Glutamatergic neuron (in vitro differentiated cells): ENCODE measurements at regions not wholly inside any gene's neighbourhood (a gene's known extent, or its start where the extent isn't known, plus 50 kb on each side); places are given as distances from the start of the nearest gene placed in this dataset. TPM values are rescaled to one million over a fixed set of nuclear protein-coding genes. Genes with fewer than 3 reads are reported as not detected.

Experiments used
- DNase-seq: peaks from one replicate; pipeline ENCODE4 v3.0.0; 2022
- H3K27ac Mint-ChIP-seq: one replicate; pipeline ENCODE4 v1.8.0; 2020; ENCODE audit warnings: mild to moderate bottlenecking, mixed read lengths, inconsistent platforms; ENCODE audit not compliant: unreplicated experiment
- H3K27me3 Mint-ChIP-seq: one replicate; pipeline ENCODE4 v1.8.0; 2020; ENCODE audit warnings: mild to moderate bottlenecking, moderate library complexity, mixed read lengths, inconsistent platforms; ENCODE audit not compliant: unreplicated experiment
- H3K36me3 Mint-ChIP-seq: one replicate; pipeline ENCODE4 v1.8.0; 2020; ENCODE audit warnings: mild to moderate bottlenecking, mixed read lengths, inconsistent platforms; ENCODE audit not compliant: unreplicated experiment
- H3K4me1 Mint-ChIP-seq: one replicate; pipeline ENCODE4 v1.8.0; 2020; ENCODE audit warnings: mild to moderate bottlenecking, low read depth, mixed read lengths, inconsistent platforms; ENCODE audit not compliant: unreplicated experiment
- H3K4me3 Mint-ChIP-seq: one replicate; pipeline ENCODE4 v1.8.0; 2020; ENCODE audit warnings: mild to moderate bottlenecking, mixed read lengths, inconsistent platforms; ENCODE audit not compliant: unreplicated experiment
- H3K9me3 Mint-ChIP-seq: one replicate; pipeline ENCODE4 v1.8.0; 2020; ENCODE audit warnings: mild to moderate bottlenecking, moderate library complexity, mixed read lengths, inconsistent platforms; ENCODE audit not compliant: unreplicated experiment
- microRNA-seq: library from miRNA; unstranded; fragments of <30 nt; microRNA quantifications from one replicate; pipeline ENCODE4, GENCODE V29; 2020; ENCODE audit not compliant: unreplicated experiment
- TF ChIP-seq, protein P1 (sequence below): fragments of 200-600 bp; sonication (generic); IDR thresholded peaks from one replicate; pipeline ENCODE4 v1.5.0; 2021; ENCODE audit not compliant: partially characterized antibody, unreplicated experiment

- Mint-ChIP-seq H3K36me3 (no peaks in the 10 kb centered on the region), H3K27ac (no peak overlapping the region), H3K9me3 (peaks cover 2% of the 10 kb centered on the region), H3K4me1 (peaks cover 2% of the 10 kb centered on the region), H3K4me3 (no peak overlapping the region), H3K27me3 (peaks cover 2% of the 10 kb centered on the region)
- TF ChIP-seq, protein P1, sequence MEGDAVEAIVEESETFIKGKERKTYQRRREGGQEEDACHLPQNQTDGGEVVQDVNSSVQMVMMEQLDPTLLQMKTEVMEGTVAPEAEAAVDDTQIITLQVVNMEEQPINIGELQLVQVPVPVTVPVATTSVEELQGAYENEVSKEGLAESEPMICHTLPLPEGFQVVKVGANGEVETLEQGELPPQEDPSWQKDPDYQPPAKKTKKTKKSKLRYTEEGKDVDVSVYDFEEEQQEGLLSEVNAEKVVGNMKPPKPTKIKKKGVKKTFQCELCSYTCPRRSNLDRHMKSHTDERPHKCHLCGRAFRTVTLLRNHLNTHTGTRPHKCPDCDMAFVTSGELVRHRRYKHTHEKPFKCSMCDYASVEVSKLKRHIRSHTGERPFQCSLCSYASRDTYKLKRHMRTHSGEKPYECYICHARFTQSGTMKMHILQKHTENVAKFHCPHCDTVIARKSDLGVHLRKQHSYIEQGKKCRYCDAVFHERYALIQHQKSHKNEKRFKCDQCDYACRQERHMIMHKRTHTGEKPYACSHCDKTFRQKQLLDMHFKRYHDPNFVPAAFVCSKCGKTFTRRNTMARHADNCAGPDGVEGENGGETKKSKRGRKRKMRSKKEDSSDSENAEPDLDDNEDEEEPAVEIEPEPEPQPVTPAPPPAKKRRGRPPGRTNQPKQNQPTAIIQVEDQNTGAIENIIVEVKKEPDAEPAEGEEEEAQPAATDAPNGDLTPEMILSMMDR: no peak
- no peak for DNase-seq
Measured at GRCh38 chr4:86544310-86544966, 49.7 kb upstream of the PTPN13 start.

Small RNA genes lying in the stretch of these regions (microRNA-seq; reads per million reads assigned to microRNA genes)
- gene MIR4452: not detected
